ENCODE measurements at regions not wholly inside any gene's neighbourhood (a gene's known extent, or its start where the extent isn't known, plus 50 kb on each side); places are given as distances from the start of the nearest gene placed in this dataset.
"Not testable (repeated sequence)": the region's sequence is repeated elsewhere in the genome, so short reads cannot be mapped to it uniquely, and the experiment has no call there.

DNA sequence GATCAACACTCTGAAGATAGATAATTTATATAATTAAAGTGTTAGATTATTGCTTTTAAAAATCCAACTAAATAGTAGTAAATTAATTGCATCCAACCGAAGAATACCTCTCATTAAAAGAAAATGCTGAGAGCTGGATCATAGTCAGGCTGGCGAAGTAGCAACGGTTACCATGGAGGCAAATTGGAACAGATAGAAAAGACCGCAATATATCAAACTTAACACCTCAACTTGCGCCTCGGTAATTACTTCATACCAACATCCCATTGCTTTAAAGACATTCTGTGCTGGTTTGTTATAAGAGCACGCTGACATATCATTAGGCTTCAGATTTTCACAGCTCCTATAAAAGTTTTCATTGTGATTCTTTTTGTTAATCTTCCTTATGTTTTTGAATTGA lies 183.8 kb upstream of the ZC3H15 start:
- DNase-seq (ENCODE audit: low read depth): no peak

DNA sequence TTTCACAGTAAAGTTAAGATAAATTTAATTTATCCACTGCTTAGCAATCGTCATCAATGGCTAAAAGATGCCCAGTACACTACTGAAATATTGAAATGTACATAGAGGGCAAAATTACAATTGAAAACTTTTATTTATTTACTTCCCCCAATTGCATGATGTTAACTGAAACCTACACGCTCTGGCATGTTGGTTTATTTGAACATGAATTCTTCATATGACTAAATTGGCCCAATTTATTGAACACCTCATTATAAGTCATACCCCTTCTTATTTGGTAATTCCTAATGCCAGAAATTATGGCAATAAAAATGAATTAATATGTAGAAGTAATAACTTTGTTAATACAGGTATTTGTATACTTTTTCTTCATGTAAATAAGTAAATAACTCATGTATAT lies 183.0 kb upstream of the ZC3H15 start:
- no peak for DNase-seq (ENCODE audit: low read depth)

DNA sequence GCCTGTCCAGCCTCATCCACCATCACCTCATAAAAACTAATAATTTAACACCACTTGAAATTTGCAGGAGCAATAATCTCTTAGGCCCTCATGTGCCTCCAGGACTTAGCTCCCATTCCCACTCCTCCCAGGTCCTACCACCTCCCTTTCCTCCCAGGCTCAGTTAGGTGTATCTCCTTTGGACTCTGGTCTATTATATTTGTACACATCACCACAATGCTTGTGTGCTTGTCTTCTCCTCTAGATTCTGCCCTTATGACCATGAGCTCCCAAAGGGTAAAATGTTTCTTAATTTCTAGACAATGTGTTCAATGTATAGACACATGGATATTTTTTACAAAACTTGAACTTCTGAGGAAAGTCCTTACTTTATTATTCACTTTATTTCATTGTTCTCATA lies 182.0 kb upstream of the ZC3H15 start:
- no peak for DNase-seq (ENCODE audit: low read depth)

DNA sequence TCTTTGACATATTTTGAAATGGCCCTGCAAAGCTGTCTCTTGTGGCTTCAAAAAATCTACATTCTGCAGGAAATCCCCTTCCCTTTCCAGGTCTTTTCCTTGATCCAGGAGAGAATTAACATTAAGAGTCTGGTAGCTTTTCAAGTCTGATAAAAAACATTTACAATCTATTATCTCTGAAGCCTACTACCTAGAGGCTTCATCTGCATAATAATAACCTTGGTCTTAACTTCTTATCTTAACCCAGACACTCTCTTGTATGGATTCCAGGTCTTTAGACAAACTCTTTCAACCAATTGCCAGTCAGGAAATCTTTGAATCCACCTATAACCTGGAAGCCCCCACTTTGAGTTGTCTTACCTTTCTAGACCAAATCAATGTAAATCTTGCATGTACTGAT lies 179.3 kb upstream of the ZC3H15 start:
- DNase-seq (ENCODE audit: low read depth): no peak

DNA sequence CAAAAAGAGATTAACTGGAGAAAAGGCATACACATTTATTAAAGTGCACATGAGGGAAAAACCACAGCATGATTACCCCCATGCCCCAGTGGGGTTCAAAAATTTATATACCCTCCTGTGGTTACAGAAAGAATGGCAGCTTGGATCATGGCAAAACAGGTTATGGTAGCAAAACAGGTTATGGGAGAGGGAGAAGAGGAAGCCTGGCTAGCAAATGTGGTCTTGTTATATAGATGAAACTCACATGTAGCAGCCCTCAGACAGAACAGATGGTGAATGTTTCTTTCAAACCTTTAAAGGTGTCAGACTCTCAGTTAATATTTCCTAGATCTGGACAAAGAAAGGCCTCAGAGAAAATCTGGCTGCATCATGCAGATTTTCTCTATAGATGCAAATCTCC lies 178.2 kb upstream of the ZC3H15 start:
- DNase-seq (ENCODE audit: low read depth): no peak

DNA sequence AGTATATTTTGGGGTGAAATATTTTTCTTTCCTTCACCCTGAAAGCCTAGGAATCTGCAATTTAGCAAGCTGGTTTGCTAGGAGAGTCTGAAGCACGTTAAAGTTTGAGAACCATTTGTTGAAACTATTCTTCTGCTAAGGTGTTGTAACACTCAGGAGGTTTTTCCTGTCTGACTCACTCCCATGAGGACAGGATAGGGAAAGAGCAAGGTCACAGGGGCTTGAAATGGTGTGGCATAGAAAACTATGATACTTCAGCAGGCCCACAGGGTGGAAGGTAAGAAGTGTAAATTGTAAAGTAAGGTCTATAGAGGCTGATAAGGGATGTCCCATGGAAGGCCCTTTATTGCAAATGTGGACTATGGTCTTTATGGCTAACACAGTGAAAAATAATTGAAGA lies 177.7 kb upstream of the ZC3H15 start:
- no peak for DNase-seq (ENCODE audit: low read depth)

DNA sequence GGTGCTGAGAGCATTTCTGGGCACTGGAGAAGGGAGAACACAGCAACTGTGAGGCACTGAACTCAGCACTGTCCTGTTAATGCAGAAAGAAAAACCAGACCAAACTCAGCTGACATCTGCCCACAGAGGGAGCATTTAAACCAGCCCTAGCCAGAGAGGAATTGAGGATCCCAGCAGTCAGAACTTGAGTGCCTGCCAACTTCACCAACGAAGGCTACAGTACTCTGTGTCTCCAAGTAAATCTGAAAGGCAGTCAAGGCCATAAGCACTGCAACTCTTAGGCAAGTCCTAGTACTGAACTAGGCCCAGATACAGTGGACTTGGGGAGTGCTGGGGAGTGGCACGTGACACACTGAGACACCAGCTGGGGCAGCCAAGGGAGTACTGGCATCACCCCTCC lies 176.2 kb upstream of the ZC3H15 start:
- no peak for DNase-seq (ENCODE audit: low read depth)

DNA sequence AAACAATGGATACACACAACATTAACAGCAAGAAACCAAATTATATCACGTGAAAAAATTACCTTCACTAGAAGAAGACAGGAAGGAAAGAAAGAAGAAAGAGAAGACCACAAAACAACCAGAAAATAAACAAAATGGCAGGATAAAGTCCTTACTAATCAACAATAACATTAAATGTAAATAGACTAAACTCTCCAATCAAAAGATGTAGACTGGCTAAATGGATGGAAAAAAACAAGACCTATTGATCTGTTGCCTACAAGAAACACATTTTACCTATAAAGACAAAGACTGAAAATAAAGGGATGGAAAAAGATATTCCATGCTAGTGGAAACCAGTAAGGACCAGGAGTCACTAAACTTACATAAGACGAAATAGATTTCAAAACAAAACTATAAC lies 167.0 kb upstream of the ZC3H15 start:
- no peak for DNase-seq (ENCODE audit: low read depth)

DNA sequence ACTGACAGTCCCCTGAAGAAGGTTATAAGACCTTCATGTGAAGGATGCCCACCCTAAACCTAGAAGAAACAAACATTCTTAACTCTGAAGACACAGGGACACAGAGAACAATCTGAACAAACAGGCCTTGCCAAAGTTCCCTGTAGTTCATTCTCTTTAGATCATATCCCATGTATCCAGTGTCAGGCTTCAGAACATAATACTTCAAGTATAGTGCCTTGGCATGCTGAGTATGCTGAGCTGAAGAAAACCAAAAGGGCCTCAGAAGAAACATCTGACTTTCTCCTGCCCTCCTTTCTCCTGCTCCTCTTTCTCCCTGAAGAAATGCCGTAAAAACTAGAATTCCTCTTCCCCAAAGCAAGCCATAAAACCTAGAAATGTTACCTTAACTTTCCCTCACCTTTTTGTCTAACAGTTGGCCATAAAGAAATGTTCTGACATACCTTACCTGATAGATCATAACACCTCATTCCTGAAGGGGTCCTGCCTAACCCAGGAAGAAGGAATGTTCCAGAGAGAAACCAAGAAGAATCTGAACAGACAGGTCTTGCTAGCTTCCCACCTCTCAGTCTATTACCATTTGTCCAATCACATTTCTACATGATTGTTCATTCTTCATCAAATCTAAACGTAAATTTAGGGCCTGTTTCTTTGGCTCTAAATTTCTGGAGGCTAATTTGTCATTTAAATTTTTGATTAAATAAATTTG lies 160.1 kb upstream of the ZC3H15 start:
- no peak for DNase-seq (ENCODE audit: low read depth)

DNA sequence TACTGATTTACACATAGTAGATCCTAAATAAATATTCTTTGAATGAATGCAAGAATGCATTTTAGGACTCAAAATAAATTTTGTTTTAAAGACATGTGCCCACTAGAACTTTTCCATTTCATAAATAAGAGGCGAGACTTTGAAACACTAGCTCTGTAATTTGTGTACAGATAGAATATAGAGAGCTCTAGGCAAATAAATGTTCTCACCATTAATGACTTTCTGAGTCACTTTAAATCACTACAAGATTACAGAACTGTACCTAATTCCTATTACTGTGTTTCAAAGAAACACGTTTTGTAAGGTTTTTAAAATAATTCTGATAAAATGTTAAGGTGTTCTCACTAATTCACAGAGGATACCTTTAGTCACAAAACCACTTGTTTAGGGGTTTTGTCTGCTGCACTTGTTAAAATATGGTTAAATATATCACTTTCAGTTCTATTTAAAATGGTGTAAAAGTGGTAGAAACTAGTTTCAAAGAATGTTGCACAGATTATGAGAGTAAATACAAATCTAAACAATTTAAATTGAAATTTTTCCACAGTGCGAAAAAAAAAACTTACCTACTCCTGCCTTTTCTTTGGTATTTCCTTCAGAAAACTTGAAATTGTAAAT lies 158.7 kb upstream of the ZC3H15 start:
- no peak for DNase-seq (ENCODE audit: low read depth)

DNA sequence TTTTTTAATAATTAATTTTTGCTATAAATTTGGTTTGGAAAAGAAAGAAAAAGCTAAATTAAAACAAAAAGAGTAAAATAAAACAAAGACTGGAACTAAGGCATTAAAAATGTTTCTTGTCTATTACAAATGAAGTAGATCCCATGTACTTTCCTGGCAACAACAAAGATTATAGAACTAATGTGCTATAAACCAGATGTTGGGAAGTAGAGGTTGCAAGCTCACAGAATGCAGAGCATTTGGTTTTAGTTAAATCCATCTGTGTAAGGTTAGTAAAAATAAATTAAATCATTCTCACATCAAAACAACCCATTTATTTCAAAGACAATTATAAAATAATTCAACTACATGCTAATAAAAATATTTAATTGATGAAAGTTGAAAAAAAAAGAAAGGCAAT lies 157.2 kb upstream of the ZC3H15 start:
- no peak for DNase-seq (ENCODE audit: low read depth)

DNA sequence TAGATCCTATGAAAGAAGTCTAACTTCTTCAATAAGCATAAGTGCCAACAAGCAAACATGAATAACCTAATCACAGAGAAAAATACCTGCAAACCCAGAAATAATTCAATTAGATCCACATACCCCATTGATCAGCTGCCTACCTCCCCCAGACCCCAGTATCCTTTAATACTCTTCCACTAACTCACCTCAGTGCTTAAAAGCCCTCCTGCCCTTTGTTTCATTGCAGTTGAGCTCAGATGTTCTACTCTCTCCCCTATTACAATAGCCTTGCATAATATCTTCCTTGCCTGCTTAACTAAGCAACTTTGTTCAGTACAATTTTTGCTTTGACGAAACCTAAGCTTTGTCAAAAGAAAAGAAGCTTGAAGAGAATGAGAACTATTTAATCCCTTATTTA lies 156.0 kb upstream of the ZC3H15 start:
- no peak for DNase-seq (ENCODE audit: low read depth)

DNA sequence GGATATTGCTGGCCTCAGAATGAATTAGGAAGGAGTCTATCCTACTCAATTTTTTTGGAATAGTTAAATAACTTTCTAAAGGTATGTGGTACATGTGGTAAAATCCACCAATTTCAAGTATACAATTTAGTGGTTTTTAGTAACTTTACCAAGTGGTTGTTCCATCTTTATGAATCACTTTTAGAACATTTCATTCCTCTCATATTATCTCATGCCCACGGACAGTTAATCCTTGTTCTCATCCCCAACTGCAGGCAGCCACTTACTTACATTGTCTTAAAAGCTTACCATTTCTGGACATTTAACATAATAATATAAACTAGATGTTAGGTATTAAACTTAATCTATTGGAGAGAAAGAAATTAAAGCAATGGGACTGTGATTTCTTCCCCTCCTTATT lies 146.3 kb upstream of the ZC3H15 start:
- DNase-seq (ENCODE audit: low read depth): peak; percentile 14

DNA sequence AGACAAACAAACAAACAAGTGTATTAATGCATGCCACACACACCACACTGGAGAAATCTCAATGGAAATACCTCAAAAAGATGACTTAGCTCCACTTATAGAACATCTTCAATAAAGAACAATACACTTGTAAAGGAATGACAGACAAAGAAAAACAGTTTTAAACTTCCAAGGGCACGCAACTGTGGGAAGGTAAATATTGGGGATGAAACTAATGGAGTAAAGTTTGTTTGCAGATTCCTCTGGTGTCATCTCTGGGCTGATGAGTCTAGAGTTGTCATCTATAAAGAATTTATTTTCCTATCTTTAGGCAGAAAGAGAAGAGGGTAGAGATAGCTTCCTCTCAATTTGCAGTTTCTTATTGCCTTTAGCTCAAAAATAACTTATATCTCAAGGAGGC lies 144.0 kb upstream of the ZC3H15 start:
- no peak for DNase-seq (ENCODE audit: low read depth)

DNA sequence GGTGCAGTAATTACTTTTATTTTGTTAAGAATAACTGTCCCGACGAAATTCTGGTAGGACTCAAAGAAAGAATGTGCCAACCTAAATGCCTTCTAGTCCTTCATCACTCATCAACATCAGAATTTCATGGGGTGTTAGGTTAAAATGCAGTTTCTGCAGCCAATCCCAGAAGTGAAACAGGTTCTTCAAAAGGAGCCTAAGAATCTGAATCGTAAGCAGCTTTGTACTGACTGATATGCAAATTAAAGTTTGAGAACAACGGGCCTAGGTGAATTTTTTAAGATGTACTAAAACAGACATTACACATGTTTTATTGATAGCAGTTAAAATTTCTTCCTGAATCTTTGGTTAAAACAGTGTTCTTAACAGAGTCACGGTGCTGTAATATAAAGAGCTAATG lies 140.3 kb upstream of the ZC3H15 start:
- no peak for DNase-seq (ENCODE audit: low read depth)

DNA sequence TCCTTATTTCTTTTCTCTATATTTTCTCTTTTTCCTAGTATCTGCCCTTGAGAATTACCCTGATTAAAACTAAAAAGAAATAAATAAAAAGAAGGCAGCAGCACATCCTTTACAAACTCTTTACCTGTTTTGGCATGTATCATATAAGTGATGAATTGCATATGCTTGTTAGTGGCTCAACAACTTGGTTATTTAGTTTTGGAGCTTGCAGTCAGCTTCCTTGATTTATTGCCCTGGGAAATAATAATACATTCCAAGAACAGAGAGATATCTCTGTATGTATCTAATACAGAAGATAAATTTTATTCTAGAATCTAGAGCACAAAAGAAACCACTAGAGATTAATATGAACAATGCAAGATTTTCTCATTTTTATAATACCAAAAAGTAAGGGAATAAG lies 139.8 kb upstream of the ZC3H15 start:
- no peak for DNase-seq (ENCODE audit: low read depth)

DNA sequence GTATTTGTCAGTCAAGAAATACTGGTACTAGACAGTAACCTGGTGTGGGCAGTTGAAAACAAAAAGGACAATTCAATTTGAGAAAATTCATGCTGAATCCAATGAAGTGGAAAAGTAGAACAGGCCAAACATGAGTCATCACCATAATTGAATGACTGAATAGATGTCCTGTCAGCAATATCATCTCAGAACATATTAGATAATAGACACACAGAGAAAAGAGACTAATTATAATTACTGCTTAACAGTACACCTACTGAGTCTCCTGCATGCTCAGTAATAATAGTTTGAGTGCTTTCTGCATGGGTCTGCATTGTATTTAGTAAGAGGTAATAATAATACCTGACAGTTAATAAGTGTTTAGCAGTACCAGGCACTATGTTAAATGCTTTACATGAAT lies 138.6 kb upstream of the ZC3H15 start:
- DNase-seq (ENCODE audit: low read depth): peak; percentile 20

DNA sequence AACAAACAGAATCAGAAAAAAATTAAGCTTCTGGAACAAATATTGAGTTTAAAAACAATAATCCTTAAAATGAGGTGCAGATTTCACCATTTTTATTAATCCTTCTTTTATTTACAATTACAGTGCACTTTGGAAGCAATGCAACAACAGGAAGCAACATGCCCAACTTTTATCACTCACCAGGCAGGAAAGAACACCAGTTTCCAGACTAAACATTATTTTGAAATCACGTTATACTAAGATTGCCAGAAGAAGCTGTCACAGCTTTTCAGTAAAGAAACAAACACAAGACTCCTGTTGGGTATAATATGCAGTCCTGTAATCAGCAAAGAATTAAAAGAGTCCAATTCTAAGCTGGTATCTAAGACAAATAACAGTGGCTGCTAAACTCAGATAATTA lies 137.9 kb upstream of the ZC3H15 start:
- DNase-seq (ENCODE audit: low read depth): no peak

DNA sequence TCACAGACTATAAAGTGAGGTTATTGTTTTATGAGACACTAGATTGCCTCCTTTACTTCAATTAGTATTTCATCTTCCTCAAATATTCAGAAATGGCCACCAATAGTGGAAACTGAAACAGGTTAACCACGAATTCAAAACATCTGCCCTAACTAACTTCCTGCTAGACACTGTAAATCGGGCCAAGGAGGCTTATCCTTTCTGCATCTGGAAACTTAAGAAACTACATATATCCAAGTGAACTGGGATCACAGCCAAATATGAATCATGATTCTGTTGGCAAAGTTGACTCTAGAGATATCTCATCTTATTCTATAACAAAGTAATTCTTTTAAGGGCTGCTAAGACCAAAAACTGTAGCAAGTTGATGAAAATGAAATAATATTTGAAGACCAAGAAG lies 136.6 kb upstream of the ZC3H15 start:
- peak; percentile 84 for DNase-seq (ENCODE audit: low read depth)

DNA sequence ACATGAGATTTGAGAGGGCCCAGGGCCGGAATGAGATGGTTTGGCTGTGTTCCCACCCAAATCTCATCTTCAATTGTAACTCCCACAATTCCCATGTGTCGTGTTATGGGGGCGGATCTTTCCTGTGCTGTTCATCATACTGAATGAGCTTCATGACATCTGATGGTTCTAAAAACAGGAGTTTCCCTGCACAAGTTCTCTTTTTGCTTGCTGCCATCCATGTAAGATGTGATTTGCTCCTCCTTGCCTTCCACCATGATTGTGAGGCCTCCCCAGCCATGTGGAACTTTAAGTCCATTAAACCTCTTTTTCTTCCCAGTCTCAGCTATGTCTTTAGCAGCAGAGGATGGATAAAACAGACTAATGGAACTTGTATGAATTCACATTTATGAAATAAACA lies 131.9 kb upstream of the ZC3H15 start:
- not testable (repeated sequence) for DNase-seq (ENCODE audit: low read depth)

DNA sequence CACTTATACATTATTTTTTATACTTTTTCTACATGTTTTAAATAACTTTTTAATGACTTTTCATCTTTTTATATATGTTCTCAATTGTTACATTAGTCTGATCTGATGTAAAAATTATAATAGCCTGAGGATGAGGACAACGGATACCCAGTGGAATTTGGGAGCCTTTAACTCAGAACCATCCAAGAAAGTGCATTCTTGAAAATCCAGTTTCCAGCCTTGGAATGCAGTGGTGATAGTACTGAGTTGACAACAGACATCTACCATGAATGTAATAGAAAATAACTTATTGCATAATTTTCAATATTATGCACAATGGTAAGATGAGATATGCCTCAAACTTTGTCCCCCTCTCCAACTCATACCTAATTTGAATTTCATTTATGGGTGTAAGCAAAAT lies 120.7 kb upstream of the ZC3H15 start:
- DNase-seq (ENCODE audit: low read depth): no peak

DNA sequence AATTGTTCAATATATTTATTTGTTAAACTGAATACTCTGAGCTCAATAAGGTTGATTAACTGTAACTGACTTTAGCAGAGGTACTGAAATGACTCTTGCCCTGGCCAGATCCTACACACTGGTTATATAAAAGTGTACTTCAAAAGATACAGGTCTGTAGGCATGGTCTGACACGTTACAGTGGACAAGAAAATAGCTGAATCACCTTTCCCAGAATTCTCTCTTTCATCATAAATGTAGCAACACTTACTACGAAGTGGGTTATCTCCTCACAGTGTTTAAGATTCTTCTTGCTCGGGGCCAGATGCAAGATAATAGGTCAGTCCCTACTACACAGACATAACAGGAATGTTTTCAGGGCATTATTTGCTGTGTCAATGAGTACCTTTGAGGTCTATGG lies 107.0 kb upstream of the ZC3H15 start:
- no peak for DNase-seq (ENCODE audit: low read depth)

DNA sequence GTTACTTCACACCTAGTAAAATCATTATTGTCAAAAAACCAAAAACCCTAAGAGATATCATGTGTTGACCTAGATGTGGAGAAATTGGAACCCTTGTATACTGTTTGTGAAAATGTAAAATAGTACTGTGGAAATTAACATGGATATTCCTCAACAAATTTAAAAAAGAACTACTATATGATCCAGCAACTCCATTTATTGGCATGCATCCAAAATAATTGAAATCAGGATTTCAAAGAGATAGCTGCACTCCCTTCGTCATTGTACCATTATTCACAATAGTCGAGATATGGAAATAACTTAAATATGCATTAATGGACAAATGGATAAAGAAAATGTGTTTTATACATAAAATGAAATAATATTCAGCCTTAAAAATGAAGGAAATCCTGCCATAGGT lies 105.3 kb upstream of the ZC3H15 start:
- DNase-seq (ENCODE audit: low read depth): no peak

DNA sequence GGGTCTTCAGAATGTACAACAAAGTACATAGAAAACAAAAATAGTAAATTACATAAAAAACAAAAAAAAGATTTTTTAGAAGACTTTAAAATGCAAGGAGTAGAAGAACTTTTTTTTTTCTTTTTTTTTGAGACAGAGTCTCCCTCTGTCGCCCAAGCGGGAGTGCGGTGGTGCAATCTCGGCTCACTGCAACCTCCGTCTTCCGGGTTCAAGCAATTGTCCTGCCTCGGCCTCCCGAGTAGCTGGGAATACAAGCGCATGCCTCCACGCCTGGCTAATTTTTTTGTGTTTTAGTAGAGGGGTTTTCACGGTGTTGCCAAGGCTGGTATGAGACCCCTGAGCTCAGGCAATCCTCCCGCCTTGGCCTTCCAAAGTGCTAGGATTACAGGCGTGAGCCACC lies 104.5 kb upstream of the ZC3H15 start:
- no peak for DNase-seq (ENCODE audit: low read depth)
